H1 (cell line): ENCODE measurements at regions not wholly inside any gene's neighbourhood (a gene's known extent, or its start where the extent isn't known, plus 50 kb on each side); places are given as distances from the start of the nearest gene placed in this dataset.

Source experiments
- CTCF ChIA-PET: fragments of 300-600 bp; sonication (Branson Sonifier 250); formaldehyde crosslinking; loops from one replicate; lab custom pipeline; 2021; ENCODE audit not compliant: partially characterized antibody; lab: Charles Lee
- POLR2A ChIA-PET: fragments of 300-600 bp; sonication (Branson Sonifier 250); formaldehyde crosslinking; loops from one replicate; lab custom pipeline; 2021; ENCODE audit warnings: inconsistent platforms; ENCODE audit not compliant: partially characterized antibody; lab: Charles Lee
- DNase-seq, 2 experiments: peaks; one replicate each; pipeline versions ENCODE4 v3.0.0 to v3.0.0-alpha.2; 2010 to 2022; ENCODE audit warnings: low spot score in 2 of 2, low read depth in 1 of 2, mixed read lengths in 1 of 2
- FAIRE-seq: peaks from 2 replicates; lab custom pipeline; 2011; peaks lifted over from hg19 to GRCh38; lab: Jason Lieb, UNC
- H2AFZ ChIP-seq: 2 replicates; pipeline ENCODE4 v1.8.1; 2012; ENCODE audit warnings: low read length, inconsistent platforms
- H2AK5ac ChIP-seq: 2 replicates; pipeline ENCODE4 v1.6.1; 2013; ENCODE audit warnings: low read depth, low read length
- H2BK120ac ChIP-seq: replicated peaks from 2 replicates; pipeline ENCODE3; 2013; ENCODE audit warnings: low read depth, low read length, inconsistent platforms
- H2BK12ac ChIP-seq: 2 replicates; pipeline ENCODE4 v1.6.1; 2013; ENCODE audit warnings: low read depth, low read length
- H2BK15ac ChIP-seq: 2 replicates; pipeline ENCODE4 v1.6.1; 2013; ENCODE audit warnings: low read length
- H2BK20ac ChIP-seq: 2 replicates; pipeline ENCODE4 v1.6.1; 2013; ENCODE audit warnings: low read length
- H2BK5ac ChIP-seq: 2 replicates; pipeline ENCODE4 v1.6.1; 2013; ENCODE audit warnings: low read depth, low read length
- H3K14ac ChIP-seq: 2 replicates; pipeline ENCODE4 v1.6.1; 2013; ENCODE audit warnings: inconsistent platforms; ENCODE audit not compliant: insufficient read length
- H3K18ac ChIP-seq: 2 replicates; pipeline ENCODE4 v1.6.1; 2013; ENCODE audit warnings: low read length; ENCODE audit errors: extremely low read depth
- H3K23ac ChIP-seq: 2 replicates; pipeline ENCODE4 v1.6.1; 2013; ENCODE audit warnings: inconsistent platforms; ENCODE audit not compliant: insufficient read length
- H3K23me2 ChIP-seq: 2 replicates; pipeline ENCODE4 v1.6.1; 2013; ENCODE audit warnings: low read depth, low read length
- H3K27ac ChIP-seq: 2 replicates; pipeline ENCODE4 v1.6.1; 2011; ENCODE audit warnings: low read depth, low read length, inconsistent platforms
- H3K27me3 ChIP-seq, 4 experiments: replicated peaks in 1 of 4; 1 replicate in 1 of 4; 2 replicates in 3 of 4; pipeline versions ENCODE4 v1.6.1 to v1.8.1; 2011 to 2013; ENCODE audit warnings: low read length in 3 of 4, mild to moderate bottlenecking in 3 of 4, inconsistent platforms in 2 of 4, mixed read lengths in 2 of 4, moderate library complexity in 1 of 4; ENCODE audit not compliant: control insufficient read depth in 3 of 4, insufficient read depth in 3 of 4; ENCODE audit errors: extremely low read depth in 1 of 4
- H3K36me3 ChIP-seq, 4 experiments: 2 replicates each; pipeline versions ENCODE4 v1.6.1 to v1.8.1; 2011 to 2013; ENCODE audit warnings: mild to moderate bottlenecking in 4 of 4, low read length in 3 of 4, moderate library complexity in 2 of 4, control low read depth in 1 of 4, inconsistent platforms in 1 of 4; ENCODE audit not compliant: insufficient read depth in 4 of 4, control insufficient read depth in 2 of 4
- H3K4ac ChIP-seq: replicated peaks from 2 replicates; pipeline ENCODE3; 2013; ENCODE audit warnings: low read length, low read depth, mixed read lengths, inconsistent platforms; ENCODE audit not compliant: insufficient read length
- H3K4me1 ChIP-seq, 4 experiments: replicated peaks in 1 of 4; 1 replicate in 1 of 4; 2 replicates in 3 of 4; pipeline versions ENCODE4 v1.6.1 to v1.8.1; 2011 to 2013; ENCODE audit warnings: low read length in 3 of 4, inconsistent platforms in 2 of 4, mixed read lengths in 1 of 4; ENCODE audit not compliant: insufficient read depth in 4 of 4, control insufficient read depth in 3 of 4
- H3K4me2 ChIP-seq, 2 experiments: 2 replicates each; pipeline versions ENCODE4 v1.6.1 to v1.8.1; 2011 to 2013; ENCODE audit warnings: low read depth in 2 of 2, low read length in 2 of 2, control low read depth in 1 of 2, inconsistent platforms in 1 of 2, mild to moderate bottlenecking in 1 of 2; ENCODE audit not compliant: insufficient read depth in 1 of 2
- H3K4me3 ChIP-seq, 4 experiments: fragments of 200-600, 300-600 bp in 1 of 4; sonication (generic), shearing (Covaris generic), sonication (Bioruptor Twin) in 1 of 4; 2 replicates each; pipeline versions ENCODE4 v1.5.1 to v1.8.1; 2011 to 2016; ENCODE audit warnings: low read length in 4 of 4, low read depth in 3 of 4, control low read depth in 2 of 4, inconsistent platforms in 2 of 4, mild to moderate bottlenecking in 2 of 4, mixed read lengths in 1 of 4, moderate library complexity in 1 of 4; ENCODE audit not compliant: insufficient read depth in 2 of 4; ENCODE audit errors: extremely low read depth in 1 of 4
- H3K56ac ChIP-seq: replicated peaks from 2 replicates; pipeline ENCODE3; 2013; ENCODE audit warnings: low read depth, mild to moderate bottlenecking, mixed read lengths, low read length, inconsistent platforms; ENCODE audit not compliant: insufficient read length
- H3K79me1 ChIP-seq: 2 replicates; pipeline ENCODE4 v1.6.1; 2013; ENCODE audit warnings: low read depth, low read length, control low read depth
- H3K79me2 ChIP-seq, 2 experiments: 2 replicates each; pipeline versions ENCODE4 v1.6.1 to v1.8.1; 2012 to 2013; ENCODE audit warnings: low read length in 2 of 2, mild to moderate bottlenecking in 2 of 2, inconsistent platforms in 1 of 2; ENCODE audit not compliant: insufficient read depth in 2 of 2, control insufficient read depth in 1 of 2
- H3K9ac ChIP-seq, 4 experiments: replicated peaks in 1 of 4; 1 replicate in 1 of 4; 2 replicates in 3 of 4; pipeline versions ENCODE4 v1.6.1 to v1.8.1; 2011 to 2013; ENCODE audit warnings: low read depth in 3 of 4, low read length in 3 of 4, control low read depth in 2 of 4, mild to moderate bottlenecking in 2 of 4, moderate library complexity in 2 of 4, inconsistent platforms in 1 of 4; ENCODE audit errors: extremely low read depth in 1 of 4
- H3K9me3 ChIP-seq, 2 experiments: 2 replicates each; pipeline versions ENCODE4 v1.6.1 to v1.8.1; 2012 to 2013; ENCODE audit warnings: mild to moderate bottlenecking in 2 of 2, moderate library complexity in 2 of 2, control low read depth in 1 of 2, inconsistent platforms in 1 of 2, low read depth in 1 of 2, low read length in 1 of 2, mixed read lengths in 1 of 2; ENCODE audit not compliant: insufficient read depth in 2 of 2
- H4K20me1 ChIP-seq, 2 experiments: replicated peaks in 1 of 2; 2 replicates each; pipeline versions ENCODE3 to v1.8.1; 2011 to 2013; ENCODE audit warnings: inconsistent platforms in 2 of 2, low read length in 2 of 2, mild to moderate bottlenecking in 1 of 2; ENCODE audit not compliant: insufficient read depth in 2 of 2, control insufficient read depth in 1 of 2
- H4K5ac ChIP-seq: 2 replicates; pipeline ENCODE4 v1.6.1; 2013; ENCODE audit warnings: low read length, low read depth, mixed read lengths, inconsistent platforms; ENCODE audit not compliant: insufficient read length
- H4K8ac ChIP-seq: 2 replicates; pipeline ENCODE4 v1.8.0; 2013; ENCODE audit warnings: mild to moderate bottlenecking, moderate library complexity, low read length, inconsistent platforms; ENCODE audit not compliant: insufficient read depth; ENCODE audit errors: extremely low read depth
- H4K91ac ChIP-seq: replicated peaks from 2 replicates; pipeline ENCODE3; 2013; ENCODE audit warnings: low read length, mixed read lengths, inconsistent platforms; ENCODE audit not compliant: insufficient read length
- CHD1 ChIP-seq: IDR thresholded peaks from 2 replicates; pipeline ENCODE4 v1.6.1; 2012; ENCODE audit warnings: low read depth, low read length, improper control_type of control experiment
- CHD2 ChIP-seq: IDR thresholded peaks from 2 replicates; pipeline ENCODE4 v1.6.1; 2012; ENCODE audit warnings: low read length, improper control_type of control experiment
- CREB1 ChIP-seq: IDR thresholded peaks from 2 replicates; pipeline ENCODE4 v1.6.1; 2012; ENCODE audit warnings: inconsistent platforms
- EZH2 ChIP-seq: fragments of 200-600 bp; sonication (generic); IDR thresholded peaks from 2 replicates; pipeline ENCODE4 v1.7.1; 2012; ENCODE audit warnings: low read depth, mild to moderate bottlenecking, moderate library complexity, low read length, inconsistent platforms; ENCODE audit not compliant: severe bottlenecking
- FOSL1 ChIP-seq: IDR thresholded peaks from 2 replicates; pipeline ENCODE4 v1.6.1; 2011; ENCODE audit warnings: mild to moderate bottlenecking, low read depth, low read length, moderate library complexity; ENCODE audit not compliant: insufficient read depth
- JUND ChIP-seq: IDR thresholded peaks from 2 replicates; pipeline ENCODE4 v1.6.1; 2011; ENCODE audit warnings: mild to moderate bottlenecking, improper control_type of control experiment, low read length
- KDM1A ChIP-seq: fragments of 200-600, 300-600 bp; sonication (generic); IDR thresholded peaks from 2 replicates; pipeline ENCODE4 v1.7.1; 2016; ENCODE audit warnings: mild to moderate bottlenecking, low read length, borderline replicate concordance
- MAFK ChIP-seq: IDR thresholded peaks from 2 replicates; pipeline ENCODE4 v1.6.1; 2012; ENCODE audit warnings: low read depth, mild to moderate bottlenecking, improper control_type of control experiment, low read length
- NRF1 ChIP-seq: IDR thresholded peaks from 2 replicates; pipeline ENCODE4 v1.6.1; 2011; ENCODE audit warnings: mild to moderate bottlenecking, low read depth, low read length, improper control_type of control experiment
- RFX5 ChIP-seq: IDR thresholded peaks from 2 replicates; pipeline ENCODE4 v1.6.1; 2011; ENCODE audit warnings: low read depth, low read length, improper control_type of control experiment, borderline replicate concordance
- RNF2 ChIP-seq: fragments of 200-900, 300-1000 bp; sonication (generic); IDR thresholded peaks from 2 replicates; pipeline ENCODE4 v1.7.1; 2016; ENCODE audit warnings: borderline replicate concordance, low read depth, mild to moderate bottlenecking, antibody characterized with exemption, low read length; ENCODE audit not compliant: poor library complexity, severe bottlenecking; ENCODE audit errors: missing control alignments
- SIN3A ChIP-seq, 2 experiments: IDR thresholded peaks in 1 of 2; conservative IDR thresholded peaks in 1 of 2; 2 replicates each; pipeline ENCODE4 v1.6.1; 2011 to 2012; ENCODE audit warnings: low read length in 2 of 2, improper control_type of control experiment in 1 of 2, low read depth in 1 of 2, mild to moderate bottlenecking in 1 of 2
- SP1 ChIP-seq: IDR thresholded peaks from 2 replicates; pipeline ENCODE4 v1.6.1; 2011; ENCODE audit warnings: low read depth, low read length
- SUZ12 ChIP-seq: fragments of 200-600 bp; sonication (generic); IDR thresholded peaks from 2 replicates; pipeline ENCODE4 v1.6.1; 2012; ENCODE audit warnings: mild to moderate bottlenecking, inconsistent platforms, low read length, moderate library complexity, mixed read lengths
- WGBS, 2 experiments: shearing (Covaris generic) in 1 of 2; methylation state at CpG; one replicate each; pipeline versions ENCODE4 v1.1.6 to v1.1.7; 2013 to 2015; ENCODE audit warnings: low lambda C conversion rate in 2 of 2, mixed read lengths in 2 of 2, inconsistent platforms in 1 of 2, low coverage in 1 of 2, missing lambda C conversion rate in 1 of 2; ENCODE audit not compliant: insufficient replicate concordance in 2 of 2, insufficient coverage in 1 of 2, insufficient read length in 1 of 2; ENCODE audit errors: extremely low coverage in 1 of 2, missing lambda C conversion rate in 1 of 2; 5-methylcytosine and 5-hydroxymethylcytosine counted together

- Histone ChIP-seq H3K56ac (no peak overlapping the region), H3K14ac (no peak overlapping the region), H2BK15ac (no peak overlapping the region), H3K9ac (no peak overlapping the region), H3K27ac (no peak overlapping the region), H3K23ac (no peak overlapping the region), H3K79me1 (no peaks in the 10 kb centered on the region), H4K20me1 (no peaks in the 10 kb centered on the region), H2AFZ (no peak overlapping the region), H3K36me3 (no peaks in the 10 kb centered on the region), H3K27me3 (peaks cover 10 to 49% (median 28%) of the 10 kb centered on the region in 4 experiments), H2BK5ac (no peak overlapping the region), H4K8ac (no peak overlapping the region), H3K79me2 (no peaks in the 10 kb centered on the region), H3K4me2 (no peak overlapping the region; a peak in 1 of 4 replicates), H3K4me1 (peaks cover 0 to 13% (median 2%) of the 10 kb centered on the region in 4 experiments; a peak in 5 of 7 replicates), H3K4ac (no peak overlapping the region), H4K91ac (no peak overlapping the region), H3K18ac (no peak overlapping the region), H2BK20ac (no peak overlapping the region), H4K5ac (no peak overlapping the region), H2BK120ac (no peak overlapping the region), H3K23me2 (peaks cover 3% of the 10 kb centered on the region; the same call in 1 of the 2 replicates), H3K9me3 (no peaks in the 10 kb centered on the region), H3K4me3 (no peak overlapping the region), H2AK5ac (no peak overlapping the region), H2BK12ac (no peak overlapping the region)
- FAIRE-seq (no peak), DNase-seq (no peak)
- ChIA-PET CTCF (interaction anchor here (0.7 to 12.4 kb wide), 4 partner anchors 10 to 509 kb away, joined by 3 to 102 read pairs (median 3); no protein-coding TSS in a partner anchor), POLR2A (interaction anchor here (1.4 to 2.8 kb wide), 3 partner anchors 10 to 613 kb away, joined by 6 to 12 read pairs (median 7); a partner anchor contains a TSS)
- 85% methylated on average over 2 of the region's 2 CpGs; no CpG with 5 or more reads in 1 of the 2 experiments for WGBS, 2 experiments
- TF ChIP-seq FOSL1, result no peak
- TF ChIP-seq KDM1A, result no peak
- TF ChIP-seq SP1, result no peak
- no peak for TF ChIP-seq RNF2
- TF ChIP-seq MAFK, result no peak
- TF ChIP-seq NRF1, result no peak
- TF ChIP-seq EZH2, result no peak
- TF ChIP-seq CREB1, result no peak
- TF ChIP-seq SUZ12, result no peak
- no peak for TF ChIP-seq CHD1
- no peak for TF ChIP-seq JUND
- no peak for TF ChIP-seq SIN3A (conservative IDR thresholded peaks at IDR 0.05 in 1 of 2, IDR thresholded peaks at IDR 0.05 in 1 of 2; ENCODE audit: low read depth in 1 of 2, low read length in 2 of 2)
- no peak for TF ChIP-seq CHD2
- no peak for TF ChIP-seq RFX5
These were observed 151.7 kb downstream of the OR2B2 start for GRCh38 chr6:27760464-27760863.
